ENCODE measurements at regions not wholly inside any gene's neighbourhood (a gene's known extent, or its start where the extent isn't known, plus 50 kb on each side); places are given as distances from the start of the nearest gene placed in this dataset.

- no peak for DNase-seq (ENCODE audit: low spot score)
Observed at GRCh38 chr13:112194167-112194530, 127.2 kb downstream of the SOX1 start.

DNA sequence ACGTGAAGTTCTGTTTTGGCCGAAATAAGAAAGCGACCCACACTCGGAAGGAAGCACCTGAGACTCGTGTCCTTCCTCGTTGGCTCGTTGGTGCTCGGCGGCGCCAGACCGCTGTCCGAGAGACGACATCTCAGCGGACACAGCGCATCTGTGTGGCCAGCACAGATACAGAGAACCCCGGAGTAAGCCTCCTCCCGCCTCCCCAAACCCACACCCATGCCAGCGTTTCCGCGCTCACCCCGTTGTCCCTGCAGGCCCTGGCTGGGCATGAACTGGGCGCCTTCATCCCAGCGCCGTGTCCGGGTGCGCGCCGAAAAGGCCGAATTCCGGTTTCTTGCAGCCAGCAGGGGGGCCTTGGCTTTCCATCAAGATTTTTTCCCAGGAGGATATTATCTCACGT lies 127.6 kb downstream of the SOX1 start:
- no peak for DNase-seq (ENCODE audit: low spot score)

GRCh38 chr13:112198396-112199010 lies 131.6 kb downstream of the SOX1 start:
- DNase-seq (ENCODE audit: low spot score): no peak

- DNase-seq (ENCODE audit: low spot score): no peak
Observed at GRCh38 chr13:112200200-112200599, 133.3 kb downstream of the SOX1 start.

- no peak for DNase-seq (ENCODE audit: low spot score)
Observed at GRCh38 chr13:112202266-112202665, 135.3 kb downstream of the SOX1 start.

GRCh38 chr13:112202966-112203365 lies 136.0 kb downstream of the SOX1 start:
- DNase-seq (ENCODE audit: low spot score): no peak

GRCh38 chr13:112203614-112204013 lies 136.7 kb downstream of the SOX1 start:
- no peak for DNase-seq (ENCODE audit: low spot score)

GRCh38 chr13:112204346-112205327 lies 137.7 kb downstream of the SOX1 start:
- no peak for DNase-seq (ENCODE audit: low spot score)

DNA sequence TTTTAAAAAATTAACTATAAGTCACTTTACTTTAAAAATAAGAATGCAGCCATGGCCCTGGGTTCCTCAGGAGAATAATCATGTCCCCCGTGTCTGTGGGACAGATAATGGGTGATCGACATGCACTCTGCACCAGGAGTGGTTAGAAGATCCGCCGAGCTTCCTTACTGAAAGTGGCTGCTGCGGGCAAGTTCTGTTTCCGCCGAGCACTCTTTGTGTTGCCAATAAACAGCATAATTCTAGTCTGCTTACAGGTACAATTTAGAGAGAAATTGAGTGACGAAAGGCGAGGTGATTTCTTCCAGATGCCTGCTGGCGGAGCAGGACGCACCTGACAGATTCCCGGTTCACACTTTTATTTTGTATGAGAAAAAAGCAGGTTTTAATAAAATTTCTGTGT lies 139.0 kb downstream of the SOX1 start:
- no peak for DNase-seq (ENCODE audit: low spot score)

- DNase-seq (ENCODE audit: low spot score): no peak
Observed at GRCh38 chr13:112207129-112207528, 140.2 kb downstream of the SOX1 start.

DNA sequence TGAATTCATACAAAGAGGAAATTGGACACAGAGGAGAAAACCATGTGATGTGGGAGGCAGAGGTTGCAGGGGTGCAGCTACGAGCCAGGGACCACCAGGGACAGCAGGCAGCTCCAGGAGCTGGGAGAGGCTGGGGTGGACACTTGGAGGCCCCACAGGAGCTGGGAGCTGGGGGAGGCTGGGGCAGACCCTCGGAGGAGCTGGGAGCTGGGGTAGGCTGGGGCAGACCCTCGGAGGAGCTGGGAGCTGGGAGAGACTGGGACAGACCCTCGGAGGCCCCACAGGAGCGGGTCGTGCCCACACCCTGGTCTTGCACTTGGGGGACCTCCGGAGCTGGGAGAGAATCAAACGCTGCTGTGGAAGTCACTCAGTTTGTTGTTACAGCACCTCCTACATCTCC lies 141.7 kb downstream of the SOX1 start:
- no peak for DNase-seq (ENCODE audit: low spot score)

DNA sequence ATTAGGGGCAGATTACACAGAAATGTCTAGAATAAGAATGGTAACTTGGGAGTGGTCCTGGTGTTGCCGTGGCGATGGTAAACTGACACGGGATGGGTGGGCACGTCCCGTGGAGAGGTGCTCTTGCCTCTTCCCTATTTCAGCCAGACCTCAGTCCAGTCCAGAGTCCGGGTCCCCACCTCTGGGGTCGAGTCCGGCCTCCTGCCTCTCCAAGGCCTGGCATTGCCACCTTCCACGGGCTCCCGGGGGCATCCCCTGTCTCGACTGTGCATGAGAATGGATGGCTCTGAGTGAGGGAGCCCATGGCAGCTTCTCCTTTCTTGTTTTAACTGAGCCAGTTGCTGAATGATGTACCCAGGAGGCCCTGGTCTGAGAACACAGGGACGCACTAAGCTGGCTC lies 142.3 kb downstream of the SOX1 start:
- DNase-seq (ENCODE audit: low spot score): no peak

GRCh38 chr13:112209711-112210110 lies 142.8 kb downstream of the SOX1 start:
- DNase-seq (ENCODE audit: low spot score): no peak

GRCh38 chr13:112210371-112210770 lies 143.4 kb downstream of the SOX1 start:
- DNase-seq (ENCODE audit: low spot score): no peak

- DNase-seq (ENCODE audit: low spot score): no peak
Observed at GRCh38 chr13:112212533-112212932, 145.6 kb downstream of the SOX1 start.

GRCh38 chr13:112213467-112214255 lies 146.7 kb downstream of the SOX1 start:
- no peak for DNase-seq (ENCODE audit: low spot score)

- DNase-seq (ENCODE audit: low spot score): no peak
Observed at GRCh38 chr13:112215871-112216270, 148.9 kb downstream of the SOX1 start.

GRCh38 chr13:112217431-112217830 lies 150.5 kb downstream of the SOX1 start:
- DNase-seq (ENCODE audit: low spot score): no peak

DNA sequence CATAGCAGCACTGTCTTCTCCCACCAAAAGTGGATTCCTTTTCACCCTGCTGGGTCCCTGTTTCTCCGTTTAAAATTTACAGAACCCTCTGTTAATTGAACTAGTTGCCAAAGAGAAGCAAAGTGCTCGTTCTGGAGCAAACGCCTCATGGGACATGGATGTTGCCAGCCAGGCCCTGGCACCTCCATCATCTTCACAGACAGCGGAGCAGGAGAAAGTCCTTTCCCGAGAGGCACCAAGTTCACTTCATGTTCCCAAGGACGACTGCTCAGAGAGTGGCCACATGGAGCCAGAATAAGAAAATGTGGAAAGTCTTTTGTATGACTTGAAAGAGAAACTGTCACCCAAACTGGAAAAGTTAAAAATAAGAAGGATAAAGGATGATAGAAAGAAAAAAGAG lies 151.5 kb downstream of the SOX1 start:
- DNase-seq (ENCODE audit: low spot score): no peak

DNA sequence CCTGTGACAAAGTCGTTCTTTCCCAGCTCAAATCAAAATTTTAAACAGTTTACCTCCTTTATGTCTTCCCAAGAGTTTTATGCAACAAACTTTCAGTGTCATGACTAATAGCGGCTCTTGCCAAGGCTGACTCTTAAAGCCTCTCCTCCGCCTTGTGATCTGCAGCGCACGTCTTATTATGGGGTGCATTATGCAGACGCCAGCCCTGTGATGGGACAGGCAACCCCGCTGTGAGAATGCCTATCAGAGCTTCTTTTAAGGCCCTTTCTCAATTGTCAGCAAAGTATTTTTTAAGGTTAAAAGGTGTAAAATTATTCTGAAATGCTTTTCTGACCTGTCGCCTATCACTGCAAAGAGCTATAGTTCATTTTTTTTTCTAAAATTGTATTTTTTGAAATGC lies 152.8 kb downstream of the SOX1 start:
- DNase-seq (ENCODE audit: low spot score): no peak

GRCh38 chr13:112220296-112220875 lies 153.4 kb downstream of the SOX1 start:
- DNase-seq (ENCODE audit: low spot score): no peak

GRCh38 chr13:112220925-112221324 lies 154.0 kb downstream of the SOX1 start:
- no peak for DNase-seq (ENCODE audit: low spot score)

Data from cerebellar cortex (tissue), 1 donor.